Endothelial cell of umbilical vein (primary cell): ENCODE measurements at regions not wholly inside any gene's neighbourhood (a gene's known extent, or its start where the extent isn't known, plus 50 kb on each side); places are given as distances from the start of the nearest gene placed in this dataset.

Experiments used
- BruUV-seq: library from RNA; stranded (reverse); fragments of 400-500 nt; replicated peaks from 2 replicates; lab custom pipeline; 2021; lab: Mats Ljungman, UMichigan
- CTCF ChIA-PET: fragments of 300-600, 350-600 bp; sonication (Branson Sonifier 250); formaldehyde crosslinking; loops from one replicate; lab custom pipeline; 2021; ENCODE audit warnings: antibody characterized with exemption, inconsistent platforms; lab: Charles Lee
- POLR2A ChIA-PET: fragments of 300-600, 350-600 bp; sonication (Branson Sonifier 250); formaldehyde crosslinking; loops from one replicate; lab custom pipeline; 2021; ENCODE audit warnings: antibody characterized with exemption, inconsistent platforms; lab: Charles Lee
- DNase-seq: peaks from one replicate; pipeline ENCODE4 v3.0.0-alpha.2; 2011; ENCODE audit warnings: low read depth, low spot score
- FAIRE-seq: peaks from 2 replicates; lab custom pipeline; 2011; peaks lifted over from hg19 to GRCh38; lab: Jason Lieb, UNC
- H2AFZ ChIP-seq: 2 replicates; pipeline ENCODE4 v1.6.0; 2012; ENCODE audit warnings: low read depth, low read length, control low read depth, inconsistent platforms
- H3K27ac ChIP-seq: 2 replicates; pipeline ENCODE4 v1.5.1; 2011; ENCODE audit warnings: low read depth, mild to moderate bottlenecking, control low read depth, low read length, moderate library complexity; ENCODE audit not compliant: insufficient read depth
- H3K27me3 ChIP-seq, 2 experiments: 2 replicates each; pipeline versions ENCODE4 v1.6.0 to v1.6.1; 2011; ENCODE audit warnings: low read length in 2 of 2, mixed read lengths in 1 of 2; ENCODE audit not compliant: control insufficient read depth in 2 of 2, insufficient read depth in 2 of 2
- H3K36me3 ChIP-seq, 2 experiments: 2 replicates in 1 of 2; 3 replicates in 1 of 2; pipeline ENCODE4 v1.5.1; 2011; ENCODE audit warnings: low read length in 2 of 2, mild to moderate bottlenecking in 1 of 2, moderate library complexity in 1 of 2; ENCODE audit not compliant: control insufficient read depth in 2 of 2, insufficient read depth in 2 of 2; ENCODE audit errors: extremely low read depth in 1 of 2
- H3K4me1 ChIP-seq: 3 replicates; pipeline ENCODE4 v1.5.1; 2011; ENCODE audit warnings: mild to moderate bottlenecking, low read length; ENCODE audit not compliant: control insufficient read depth, insufficient read depth; ENCODE audit errors: extremely low read depth
- H3K4me2 ChIP-seq: 2 replicates; pipeline ENCODE4 v1.6.1; 2011; ENCODE audit warnings: low read length, control low read depth, mixed read lengths; ENCODE audit not compliant: insufficient read depth
- H3K4me3 ChIP-seq, 3 experiments: fragments of 200-600 bp in 1 of 3; sonication (generic), shearing (Covaris generic) in 1 of 3; replicated peaks in 1 of 3; 2 replicates each; pipeline ENCODE4 v1.5.1; 2011 to 2016; ENCODE audit warnings: control low read depth in 3 of 3, low read length in 3 of 3, mild to moderate bottlenecking in 2 of 3, inconsistent platforms in 1 of 3, low read depth in 1 of 3, moderate library complexity in 1 of 3; ENCODE audit not compliant: insufficient read depth in 1 of 3
- H3K79me2 ChIP-seq: 2 replicates; pipeline ENCODE4 v1.6.0; 2012; ENCODE audit warnings: low read length, inconsistent platforms; ENCODE audit not compliant: control insufficient read depth, insufficient read depth
- H3K9ac ChIP-seq: replicated peaks from 2 replicates; pipeline ENCODE3; 2011; ENCODE audit warnings: low read length, control low read depth; ENCODE audit not compliant: insufficient read depth; ENCODE audit errors: extremely low read depth
- H3K9me1 ChIP-seq: replicated peaks from 3 replicates; pipeline ENCODE4 v1.6.0; 2011; ENCODE audit warnings: mild to moderate bottlenecking, low read length; ENCODE audit not compliant: control insufficient read depth, insufficient read depth; ENCODE audit errors: extremely low read depth
- H3K9me3 ChIP-seq: replicated peaks from 2 replicates; pipeline ENCODE4 v1.5.1; 2012; ENCODE audit warnings: low read length, inconsistent platforms; ENCODE audit not compliant: control insufficient read depth, insufficient read depth
- H4K20me1 ChIP-seq: replicated peaks from 2 replicates; pipeline ENCODE3; 2011; ENCODE audit warnings: mild to moderate bottlenecking, low read length; ENCODE audit not compliant: control insufficient read depth, insufficient read depth; ENCODE audit errors: extremely low read depth
- CTCF ChIP-seq, 2 donors: IDR thresholded peaks; 1 replicate in 1 of 2; 2 replicates in 1 of 2; pipeline ENCODE4 v1.5.1; 2011; ENCODE audit warnings: low read length in 2 of 2, mild to moderate bottlenecking in 2 of 2, moderate library complexity in 2 of 2, control low read depth in 1 of 2, inconsistent platforms in 1 of 2, low read depth in 1 of 2; ENCODE audit not compliant: insufficient read depth in 1 of 2; ENCODE audit errors: extremely low read depth in 1 of 2
- EZH2 ChIP-seq: IDR thresholded peaks from 2 replicates; pipeline ENCODE4 v1.6.1; 2012; ENCODE audit warnings: borderline replicate concordance, low read depth, mild to moderate bottlenecking, moderate library complexity, low read length, inconsistent platforms; ENCODE audit not compliant: severe bottlenecking
- FOS ChIP-seq: IDR thresholded peaks from 2 replicates; pipeline ENCODE4 v1.6.1; 2011; ENCODE audit warnings: mild to moderate bottlenecking, low read length, moderate library complexity, borderline replicate concordance; ENCODE audit not compliant: insufficient read depth
- GATA2 ChIP-seq: IDR thresholded peaks from 2 replicates; pipeline ENCODE4 v1.7.0; 2011; ENCODE audit warnings: low read depth, mild to moderate bottlenecking, moderate library complexity, mixed read lengths, low read length; ENCODE audit not compliant: insufficient read length, insufficient read depth
- JUN ChIP-seq: IDR thresholded peaks from 2 replicates; pipeline ENCODE4 v1.6.1; 2011; ENCODE audit warnings: borderline replicate concordance, low read depth; ENCODE audit not compliant: insufficient read length, insufficient read depth
- MYC ChIP-seq: IDR thresholded peaks from one replicate; pipeline ENCODE4 v1.6.1; 2011; ENCODE audit warnings: mild to moderate bottlenecking, low read depth, low read length
- POLR2A ChIP-seq: IDR thresholded peaks from 2 replicates; pipeline ENCODE4 v1.6.1; 2012; ENCODE audit warnings: low read depth, mild to moderate bottlenecking, control low read depth, low read length
- POLR2AphosphoS5 ChIP-seq: IDR thresholded peaks from 2 replicates; pipeline ENCODE4 v1.6.1; 2012; ENCODE audit warnings: low read depth, mild to moderate bottlenecking, control low read depth, low read length, moderate library complexity; ENCODE audit not compliant: insufficient read depth
- dilution Hi-C: fragments of 300-500 bp; cut with MboI; formaldehyde crosslinking; loops from one replicate; pipeline ENCODE4 v1.15.0; 2019; ENCODE audit warnings: low sequenced_read_pairs; ENCODE audit not compliant: extremely low pct_ligation_motif_present
- intact Hi-C: fragments of 100-400 bp; cut with micrococcal nuclease; formaldehyde crosslinking; loops from one replicate; pipeline ENCODE4 v1.10.0; 2022
- TF ChIP-seq, protein P1 (sequence below): IDR thresholded peaks from 2 replicates; pipeline ENCODE4 v1.6.1; 2011; ENCODE audit not compliant: insufficient read depth, insufficient read length

DNA sequence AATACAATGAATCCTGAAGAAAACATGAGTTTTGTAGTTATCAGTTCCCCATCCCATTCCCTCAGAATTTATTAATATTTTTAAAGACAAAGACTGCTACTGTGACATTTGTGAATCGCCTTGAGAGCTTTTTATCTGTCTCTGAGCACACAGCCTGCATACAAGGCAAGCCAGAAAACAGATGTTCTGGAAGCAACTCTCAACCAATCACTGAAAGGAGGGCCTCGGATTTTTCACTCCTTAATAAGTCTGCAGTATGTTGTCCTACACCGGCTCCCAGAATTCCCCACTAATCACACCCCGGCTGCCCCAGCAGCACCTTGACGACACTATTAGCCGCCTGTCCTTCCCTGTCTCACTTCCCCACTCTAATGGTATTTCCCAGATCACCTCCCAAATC is 138.5 kb downstream of the ZNF621 start:
- H3K9me1 ChIP-seq: no peaks in the 10 kb centered on the region
- H3K27me3 ChIP-seq: peaks cover 0 to 3% of the 10 kb centered on the region in 2 experiments
- H4K20me1 ChIP-seq: no peaks in the 10 kb centered on the region
- no peak overlapping the region for H3K4me3 ChIP-seq
- no peak for DNase-seq
- H2AFZ ChIP-seq: no peak overlapping the region
- no peaks in the 10 kb centered on the region for H3K79me2 ChIP-seq
- no peak for FAIRE-seq
- no peak overlapping the region for H3K9ac ChIP-seq
- no TSS peak for BruUV-seq
- no peak overlapping the region for H3K27ac ChIP-seq
- H3K4me1 ChIP-seq: no peaks in the 10 kb centered on the region
- POLR2A ChIA-PET: no interaction called here
- TF ChIP-seq POLR2A (no peak), EZH2 (no peak), GATA2 (no peak), JUN (no peak), MYC (no peak), CTCF (IDR thresholded peaks at IDR 0.05; ENCODE audit: extremely low read depth in 1 of 2, insufficient read depth in 1 of 2, low read depth in 1 of 2, low read length in 2 of 2) (no peak), FOS (no peak), POLR2AphosphoS5 (no peak)
- TF ChIP-seq, protein P1, sequence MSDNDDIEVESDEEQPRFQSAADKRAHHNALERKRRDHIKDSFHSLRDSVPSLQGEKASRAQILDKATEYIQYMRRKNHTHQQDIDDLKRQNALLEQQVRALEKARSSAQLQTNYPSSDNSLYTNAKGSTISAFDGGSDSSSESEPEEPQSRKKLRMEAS: no peak
- dilution Hi-C loops (no loop called here), intact Hi-C loops (no loop called here)
- CTCF ChIA-PET: interaction anchor here (1.2 to 1.5 kb wide), 2 partner anchors 13 to 14 kb away, joined by 3 read pairs; no protein-coding TSS in a partner anchor
- no peak overlapping the region for H3K4me2 ChIP-seq
- no peaks in the 10 kb centered on the region for H3K36me3 ChIP-seq
- no peaks in the 10 kb centered on the region for H3K9me3 ChIP-seq
